ENCODE measurements at regions not wholly inside any gene's neighbourhood (a gene's known extent, or its start where the extent isn't known, plus 50 kb on each side); places are given as distances from the start of the nearest gene placed in this dataset.

DNA sequence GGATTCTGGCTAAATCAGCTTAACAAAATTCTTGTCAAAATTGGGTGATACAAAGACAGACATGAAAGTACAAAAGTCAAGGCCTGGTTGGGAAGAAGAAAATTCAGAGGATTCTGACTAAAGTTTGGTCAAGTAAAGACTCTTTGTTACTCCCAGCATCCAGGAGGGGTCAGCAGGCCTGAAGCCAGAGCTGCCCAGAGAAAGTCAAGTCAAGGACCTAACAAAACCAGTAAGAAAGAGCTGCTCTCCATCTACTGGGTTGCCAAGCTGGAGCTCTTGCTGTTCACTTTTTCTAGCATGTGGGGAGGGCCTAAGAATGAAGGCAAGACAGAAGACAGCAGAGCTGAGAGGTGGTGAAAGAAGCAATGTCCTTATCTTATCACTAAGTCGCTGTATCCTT lies 143.3 kb downstream of the C1D start:
- no peak for TF ChIP-seq ZFX (IDR thresholded peaks at IDR 0.05)
- TF ChIP-seq, protein P1, sequence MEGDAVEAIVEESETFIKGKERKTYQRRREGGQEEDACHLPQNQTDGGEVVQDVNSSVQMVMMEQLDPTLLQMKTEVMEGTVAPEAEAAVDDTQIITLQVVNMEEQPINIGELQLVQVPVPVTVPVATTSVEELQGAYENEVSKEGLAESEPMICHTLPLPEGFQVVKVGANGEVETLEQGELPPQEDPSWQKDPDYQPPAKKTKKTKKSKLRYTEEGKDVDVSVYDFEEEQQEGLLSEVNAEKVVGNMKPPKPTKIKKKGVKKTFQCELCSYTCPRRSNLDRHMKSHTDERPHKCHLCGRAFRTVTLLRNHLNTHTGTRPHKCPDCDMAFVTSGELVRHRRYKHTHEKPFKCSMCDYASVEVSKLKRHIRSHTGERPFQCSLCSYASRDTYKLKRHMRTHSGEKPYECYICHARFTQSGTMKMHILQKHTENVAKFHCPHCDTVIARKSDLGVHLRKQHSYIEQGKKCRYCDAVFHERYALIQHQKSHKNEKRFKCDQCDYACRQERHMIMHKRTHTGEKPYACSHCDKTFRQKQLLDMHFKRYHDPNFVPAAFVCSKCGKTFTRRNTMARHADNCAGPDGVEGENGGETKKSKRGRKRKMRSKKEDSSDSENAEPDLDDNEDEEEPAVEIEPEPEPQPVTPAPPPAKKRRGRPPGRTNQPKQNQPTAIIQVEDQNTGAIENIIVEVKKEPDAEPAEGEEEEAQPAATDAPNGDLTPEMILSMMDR (IDR thresholded peaks at IDR 0.05 in 2 of 3, conservative IDR thresholded peaks at IDR 0.05 in 1 of 3; ENCODE audit: borderline replicate concordance in 1 of 3, insufficient read depth in 1 of 3, low read depth in 2 of 3, low read length in 2 of 3), result no peak
- TF ChIP-seq POLR2A (IDR thresholded peaks at IDR 0.05; ENCODE audit: borderline replicate concordance, extremely low read depth, insufficient read depth, insufficient read length), result no peak
- no peak for TF ChIP-seq ZNF274 (IDR thresholded peaks at IDR 0.05; ENCODE audit: low read depth, low read length)
- no peak for TF ChIP-seq SP1 (IDR thresholded peaks at IDR 0.05; ENCODE audit: low read depth)
- TF ChIP-seq YY1 (IDR thresholded peaks at IDR 0.05; ENCODE audit: extremely low read depth, insufficient replicate concordance, low read depth, low read length), result no peak
- TF ChIP-seq REST (IDR thresholded peaks at IDR 0.05; ENCODE audit: low read depth), result no peak

Measured in HCT116 (cell line).